Right kidney (tissue), 1 donor: ENCODE measurements at regions not wholly inside any gene's neighbourhood (a gene's known extent, or its start where the extent isn't known, plus 50 kb on each side); places are given as distances from the start of the nearest gene placed in this dataset.
A peak's percentile ranks its signal among the peaks of the same experiment; 100 is the strongest.

Experiments used
- DNase-seq: peaks from one replicate; pipeline ENCODE4 v3.0.0-alpha.2; 2016

DNA sequence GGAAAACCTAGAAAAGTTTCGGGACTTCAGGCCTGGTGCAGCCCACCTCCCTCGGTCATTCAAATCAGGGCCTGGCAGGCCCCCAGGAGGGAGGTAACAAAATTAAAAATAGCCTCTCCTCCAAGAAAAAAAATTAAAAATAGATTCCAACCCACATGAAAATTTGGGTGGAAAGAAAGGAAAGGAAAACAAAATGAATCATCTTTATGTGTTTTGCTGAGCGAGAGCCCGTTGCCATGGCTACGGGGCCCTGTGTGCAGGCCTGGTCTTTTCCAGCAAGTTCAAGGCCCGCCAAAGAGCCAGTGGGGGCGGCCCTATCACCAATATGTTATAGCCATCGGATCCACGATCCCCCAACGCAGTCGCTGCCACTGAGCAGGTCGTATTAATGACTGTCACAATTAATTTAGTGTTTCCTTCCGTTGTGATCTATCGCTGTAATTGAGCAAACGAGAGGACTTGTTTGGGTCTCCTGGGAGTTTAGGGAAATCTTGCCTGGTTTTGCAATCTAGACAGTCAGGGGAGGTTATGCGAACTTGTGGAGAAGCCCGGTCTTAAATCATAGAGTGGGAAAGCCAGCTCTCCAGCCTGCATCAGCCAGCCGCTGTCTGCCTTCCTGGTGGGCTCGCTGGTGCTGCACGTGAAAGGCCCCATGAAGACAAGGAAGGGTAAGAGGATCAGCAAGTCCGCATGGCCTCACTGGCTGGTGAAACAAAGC lies 452.4 kb downstream of the BCOR start:
- peak; percentile 56 for DNase-seq

DNA sequence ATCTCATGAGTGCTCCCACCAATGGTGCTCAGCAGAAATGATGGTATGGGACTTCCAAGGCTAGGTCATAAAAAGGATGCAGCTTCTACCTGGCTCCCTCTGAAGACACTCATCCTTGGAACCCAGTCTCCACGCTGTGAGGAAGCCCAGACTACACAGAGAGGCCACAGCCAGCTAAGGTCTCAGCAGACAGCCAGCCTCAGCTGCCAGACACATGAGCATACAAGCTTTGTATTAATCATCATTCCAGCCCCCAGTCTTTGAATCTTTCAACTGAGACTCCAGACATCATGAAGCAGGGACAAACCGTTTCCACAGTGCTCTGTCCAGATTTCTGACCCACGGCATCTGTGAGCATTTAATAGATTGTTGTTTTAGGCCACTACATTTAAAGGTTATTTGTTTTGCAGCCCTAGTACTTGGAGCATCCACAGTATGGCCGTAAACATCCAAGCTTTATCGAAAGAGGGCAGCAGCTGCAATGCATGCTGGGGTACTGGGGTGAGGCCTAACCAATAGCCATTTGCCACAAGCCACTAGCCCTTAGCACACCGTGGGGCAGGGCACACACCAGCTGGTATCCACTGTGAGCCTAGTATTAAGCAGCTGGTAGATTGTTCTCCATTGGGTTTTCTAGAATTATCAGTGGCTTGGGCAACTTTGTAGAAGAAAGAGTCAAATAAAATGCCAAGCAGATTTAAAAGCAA lies 449.1 kb downstream of the BCOR start:
- DNase-seq = no peak

DNA sequence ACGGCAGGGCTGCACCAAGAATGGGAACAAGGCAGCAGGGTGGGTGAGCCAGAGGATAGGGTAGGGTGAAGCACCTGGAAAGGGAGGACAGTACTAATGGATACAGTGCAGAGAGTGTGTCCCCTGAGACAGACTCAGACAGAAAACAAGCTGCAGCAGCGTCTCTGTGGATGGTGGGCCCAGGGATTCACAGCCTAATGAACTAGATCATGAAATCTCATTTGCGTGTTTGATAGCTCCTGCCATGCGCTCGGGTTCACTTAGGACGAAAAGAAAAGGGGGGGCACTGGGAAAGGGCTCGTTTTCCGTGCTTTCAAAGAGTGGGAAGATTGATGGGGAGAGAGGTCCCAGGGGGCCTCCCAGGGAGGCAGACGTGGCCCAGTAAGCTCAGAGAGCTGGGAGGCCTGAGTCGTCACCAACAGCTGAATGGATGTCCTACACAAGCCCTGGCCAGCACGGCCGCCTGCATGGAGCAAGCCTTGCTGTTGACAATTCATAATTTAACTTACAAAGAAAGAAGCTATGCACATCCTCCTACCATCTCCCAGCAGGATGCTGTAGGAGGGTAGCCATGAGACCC lies 446.9 kb downstream of the BCOR start:
- DNase-seq = no peak

DNA sequence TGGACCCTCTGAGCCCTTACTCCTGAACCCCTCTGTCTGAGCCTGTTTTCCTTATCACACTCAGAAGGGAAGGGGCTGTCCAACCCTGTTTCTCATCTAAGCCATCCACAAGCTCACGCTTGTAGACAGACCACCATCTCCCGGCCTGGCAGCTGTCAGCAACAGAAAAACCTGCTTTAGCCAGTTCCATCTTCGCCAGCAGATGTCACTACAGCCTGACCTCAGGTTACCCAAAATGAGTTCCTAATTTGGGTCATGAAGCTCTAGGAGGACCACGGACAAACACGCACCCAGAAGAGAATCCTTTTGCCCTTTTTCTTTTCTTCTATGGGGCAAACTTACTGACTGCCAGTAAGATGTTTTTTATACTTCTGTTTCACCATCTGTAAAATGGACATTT lies 445.4 kb downstream of the BCOR start:
- no peak for DNase-seq

DNA sequence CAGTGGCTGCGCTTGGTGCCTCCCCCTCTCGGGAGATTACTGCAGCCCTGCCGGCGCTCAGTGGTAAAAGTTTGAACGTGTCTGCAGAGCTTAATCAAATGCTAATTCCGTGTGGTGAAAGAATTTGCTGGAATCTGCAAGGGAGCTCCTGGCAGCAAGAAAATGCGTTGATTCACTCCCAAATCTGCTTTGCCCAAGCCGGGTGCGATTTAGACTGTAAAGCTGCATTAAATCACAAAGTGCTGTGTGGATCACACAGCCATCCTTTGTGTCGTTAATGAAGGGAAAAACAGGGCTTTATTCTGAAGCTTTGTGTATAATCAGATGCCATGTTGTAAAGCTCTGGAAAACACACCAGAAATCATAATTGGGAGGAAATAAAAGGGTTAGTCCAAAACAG lies 444.1 kb downstream of the BCOR start:
- no peak for DNase-seq

DNA sequence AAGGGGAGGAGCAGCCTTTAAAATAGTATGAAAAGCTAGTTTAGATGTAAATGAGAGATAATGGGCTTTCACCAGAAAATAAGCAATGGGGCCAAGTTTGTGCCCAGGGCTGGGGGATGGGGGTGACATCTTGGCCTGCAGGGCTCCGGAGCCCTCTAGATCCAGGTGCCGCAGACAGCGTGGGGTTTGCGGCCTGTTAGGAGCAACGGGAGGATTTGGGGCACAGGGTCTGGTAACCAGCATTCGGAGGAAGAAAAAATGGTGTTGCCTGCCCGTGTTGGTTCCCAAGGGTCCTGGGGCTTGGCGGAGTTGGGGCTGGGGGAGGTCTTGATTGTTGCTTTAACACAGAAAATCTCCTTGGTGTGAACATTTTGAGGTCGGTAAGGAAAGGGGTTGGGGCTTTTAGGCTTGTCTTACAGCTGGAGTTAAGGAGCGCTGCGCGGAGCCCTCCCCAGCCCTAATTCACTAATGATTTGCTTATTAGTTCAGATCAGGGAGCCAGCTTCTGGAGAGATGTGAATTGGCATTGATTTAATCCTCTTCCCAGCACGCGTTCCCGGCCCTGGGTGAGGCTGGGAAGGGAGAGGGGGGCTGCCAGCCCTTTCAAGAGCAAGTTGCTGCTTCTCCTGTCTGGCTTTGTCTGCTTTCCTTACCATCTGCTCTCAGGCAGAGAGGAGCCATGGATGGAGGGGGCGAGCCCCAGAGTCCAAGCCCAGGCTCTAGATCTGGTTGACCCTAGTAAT lies 443.4 kb downstream of the BCOR start:
- no peak for DNase-seq

DNA sequence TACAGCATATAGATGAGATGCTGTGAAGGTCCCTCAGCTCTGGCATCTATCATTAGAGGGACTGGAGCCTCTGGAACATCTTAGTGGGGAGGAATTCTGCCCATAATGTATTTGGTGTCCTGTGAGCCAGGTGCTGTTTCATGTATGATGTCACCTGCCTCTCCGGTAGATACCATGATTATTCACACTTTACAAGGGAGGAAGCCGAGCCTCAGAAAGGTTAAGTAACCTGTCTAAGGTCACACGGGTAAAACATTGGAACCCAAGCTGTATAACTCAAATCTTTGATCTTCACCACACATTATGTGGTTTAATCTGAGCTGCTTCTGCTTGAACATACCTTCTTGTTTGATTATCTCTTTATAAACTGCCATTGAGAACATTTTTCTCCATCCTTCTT lies 442.8 kb downstream of the BCOR start:
- no peak for DNase-seq

DNA sequence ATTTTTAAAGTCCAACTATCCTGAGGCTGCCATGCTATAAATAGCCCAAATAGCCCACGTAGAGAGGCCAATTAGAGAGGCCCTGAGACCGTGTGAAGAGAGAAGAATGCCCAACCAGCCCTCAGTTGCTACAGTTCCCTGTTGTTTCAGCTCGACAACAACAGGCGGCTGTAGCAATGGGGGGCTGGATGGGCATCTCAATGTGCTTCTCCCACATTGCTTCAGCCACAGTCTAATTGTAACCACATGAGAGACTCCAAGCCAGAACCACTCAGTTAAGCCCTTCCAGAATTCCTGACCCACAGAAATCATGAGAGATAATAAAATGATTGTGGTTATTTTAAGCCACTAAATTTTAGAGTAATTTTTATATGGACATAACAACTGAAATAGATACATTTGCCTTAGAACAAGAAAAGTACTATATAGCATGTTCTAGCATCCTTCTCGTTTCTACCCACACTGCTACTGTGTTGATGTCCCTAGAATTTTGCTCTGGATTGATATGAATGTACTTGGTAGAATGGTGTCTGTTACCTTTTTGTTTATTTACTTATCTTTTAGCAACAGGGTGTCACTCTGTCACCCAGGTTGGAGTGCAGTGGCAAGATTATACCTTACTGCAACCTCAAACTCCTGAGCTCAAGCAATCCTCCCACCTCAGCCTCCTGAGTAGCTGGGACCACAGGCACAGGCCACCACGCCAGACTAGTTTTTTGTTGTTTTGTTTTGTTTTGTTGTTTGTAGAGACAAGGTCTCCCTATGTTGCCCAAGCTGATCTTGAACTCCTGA lies 436.4 kb downstream of the BCOR start:
- no peak for DNase-seq

DNA sequence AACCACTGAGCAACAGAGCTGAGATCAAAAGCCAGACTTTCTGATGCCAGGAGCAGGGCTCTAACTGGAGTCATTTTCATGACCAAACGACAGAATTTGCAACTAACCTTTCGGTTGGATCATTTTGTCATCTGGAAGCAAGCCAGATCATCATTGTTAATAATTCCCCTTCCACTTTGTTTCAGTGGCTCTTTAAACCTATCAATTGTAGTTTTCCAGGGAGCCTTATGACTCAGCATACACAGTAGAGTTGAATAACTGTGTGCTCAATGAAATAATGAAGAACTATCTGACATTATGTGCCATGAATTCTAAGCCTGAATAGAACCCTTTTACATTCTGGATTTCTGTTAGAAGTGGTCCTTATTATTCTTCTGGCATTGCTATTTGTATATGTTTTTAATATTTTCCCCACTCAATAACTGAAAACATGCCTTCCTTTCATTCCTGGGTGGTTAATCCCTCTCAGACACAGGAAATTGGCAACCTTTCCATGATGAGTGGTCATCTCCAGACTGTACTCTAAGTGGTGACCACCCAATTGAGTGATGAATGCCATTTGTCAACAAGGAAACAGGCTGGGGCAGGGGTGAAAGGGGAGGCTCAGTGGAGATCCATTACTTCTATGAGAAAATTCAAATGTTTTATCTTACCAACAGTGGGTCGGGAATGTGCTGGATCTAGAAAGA lies 431.8 kb downstream of the BCOR start:
- DNase-seq = no peak

DNA sequence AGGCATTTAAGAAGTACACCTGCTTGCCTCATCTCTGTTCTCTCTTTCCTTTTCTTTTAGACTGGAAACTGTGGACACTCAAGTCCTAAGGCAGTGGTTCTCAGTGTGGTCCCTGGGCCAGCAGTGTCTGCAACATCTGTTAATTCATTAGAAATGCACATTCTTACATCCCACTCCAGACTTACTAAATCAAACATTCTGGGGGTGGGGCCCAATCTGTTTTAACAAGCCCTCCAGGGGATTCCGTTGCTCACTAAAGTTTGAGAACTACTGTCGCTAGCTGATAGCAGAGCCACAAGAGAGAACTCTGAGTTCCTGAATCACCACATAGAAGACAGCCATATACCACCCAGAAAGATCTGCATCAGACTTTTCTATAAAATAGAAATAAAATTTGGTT lies 430.6 kb downstream of the BCOR start:
- no peak for DNase-seq

DNA sequence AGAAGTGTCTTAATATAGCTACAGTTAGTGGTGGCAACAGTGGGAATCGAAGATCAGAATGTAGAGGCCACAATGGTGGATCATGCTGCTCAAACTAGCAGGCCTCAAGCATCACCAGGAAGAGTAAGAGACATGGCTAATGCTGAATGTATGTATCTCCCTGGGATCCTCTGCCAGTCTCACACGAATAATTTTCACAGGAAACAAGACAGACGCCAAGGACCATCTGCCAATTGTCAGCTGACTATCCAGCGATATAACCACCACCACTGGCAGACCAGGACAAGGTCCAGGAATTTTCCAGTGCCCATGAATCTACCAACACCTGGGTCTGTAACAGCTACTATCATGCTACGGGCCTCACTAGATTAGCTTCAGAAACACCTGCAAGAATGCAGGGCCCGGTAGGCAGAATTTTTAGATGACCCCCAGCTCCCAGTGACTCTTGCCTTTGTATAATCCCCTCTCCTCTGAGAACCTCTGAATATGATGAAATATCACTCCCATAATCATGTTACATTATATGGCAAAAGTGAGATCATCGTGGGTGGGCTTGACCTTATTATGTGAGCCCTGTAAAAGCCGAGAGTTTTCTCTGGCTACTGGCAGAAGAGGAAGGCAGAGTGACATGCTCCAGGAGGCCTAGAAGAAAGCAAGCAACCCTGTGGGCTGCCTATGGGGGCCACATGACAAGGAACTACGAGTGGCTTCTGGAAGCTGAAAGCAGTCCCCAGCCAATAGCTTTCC lies 429.8 kb downstream of the BCOR start:
- DNase-seq = no peak

DNA sequence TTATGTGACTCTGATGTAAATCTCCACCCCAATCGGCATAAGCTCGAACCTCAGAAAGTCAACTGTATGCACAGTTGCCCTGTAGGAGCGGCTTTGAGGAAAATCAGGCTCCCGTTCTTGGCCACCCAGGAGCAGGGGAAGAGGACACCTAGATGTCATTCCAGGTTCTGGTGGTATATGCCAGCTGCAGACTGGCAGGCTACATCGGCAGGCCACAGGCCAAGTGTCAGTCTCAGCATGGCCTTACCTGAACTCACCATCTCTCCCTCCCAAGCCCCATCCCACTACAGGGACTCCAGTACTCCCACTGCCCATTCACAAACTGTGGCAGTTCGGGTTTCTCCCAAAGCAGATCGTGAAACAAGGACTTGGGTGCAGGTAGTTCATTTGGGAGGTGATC lies 428.1 kb downstream of the BCOR start:
- DNase-seq = no peak

DNA sequence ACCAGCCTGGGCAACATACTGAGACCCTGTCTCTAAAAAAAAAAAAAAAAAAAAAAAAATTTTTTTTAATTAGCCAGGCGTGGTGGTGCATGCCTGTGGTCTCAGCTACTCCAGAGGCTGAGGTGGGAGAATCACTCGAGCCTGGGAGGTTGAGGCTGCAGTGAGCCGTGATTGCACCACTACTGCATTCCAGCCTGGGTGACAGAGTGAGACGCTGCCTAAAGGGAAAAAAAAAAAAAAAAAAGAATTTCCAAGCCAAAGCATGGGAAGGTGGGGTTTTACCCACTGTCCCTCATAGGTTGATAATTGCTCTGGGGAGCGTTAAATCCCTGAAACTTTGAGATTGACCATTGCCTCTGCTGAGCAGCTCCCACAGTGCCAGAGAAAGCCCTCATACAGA lies 427.5 kb downstream of the BCOR start:
- no peak for DNase-seq

DNA sequence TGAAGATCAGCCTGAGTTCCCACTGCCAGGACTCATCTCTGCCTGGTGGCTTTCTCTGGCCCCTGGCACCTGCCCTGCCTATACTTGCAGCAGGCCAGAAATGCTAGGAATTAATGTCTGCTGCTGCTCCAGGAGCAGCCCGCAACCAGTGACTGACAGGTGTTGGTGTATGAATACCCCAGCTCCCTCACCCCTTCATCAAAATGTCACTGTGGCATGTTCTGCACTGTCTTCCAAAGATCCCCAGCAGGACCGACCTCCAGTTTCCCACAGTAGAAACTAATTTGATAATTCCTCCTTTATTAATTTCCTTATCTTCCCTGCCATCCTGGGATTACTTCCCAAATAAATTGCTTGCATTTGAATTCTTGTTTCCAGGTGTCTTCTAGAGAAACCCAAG lies 425.4 kb downstream of the BCOR start:
- no peak for DNase-seq

DNA sequence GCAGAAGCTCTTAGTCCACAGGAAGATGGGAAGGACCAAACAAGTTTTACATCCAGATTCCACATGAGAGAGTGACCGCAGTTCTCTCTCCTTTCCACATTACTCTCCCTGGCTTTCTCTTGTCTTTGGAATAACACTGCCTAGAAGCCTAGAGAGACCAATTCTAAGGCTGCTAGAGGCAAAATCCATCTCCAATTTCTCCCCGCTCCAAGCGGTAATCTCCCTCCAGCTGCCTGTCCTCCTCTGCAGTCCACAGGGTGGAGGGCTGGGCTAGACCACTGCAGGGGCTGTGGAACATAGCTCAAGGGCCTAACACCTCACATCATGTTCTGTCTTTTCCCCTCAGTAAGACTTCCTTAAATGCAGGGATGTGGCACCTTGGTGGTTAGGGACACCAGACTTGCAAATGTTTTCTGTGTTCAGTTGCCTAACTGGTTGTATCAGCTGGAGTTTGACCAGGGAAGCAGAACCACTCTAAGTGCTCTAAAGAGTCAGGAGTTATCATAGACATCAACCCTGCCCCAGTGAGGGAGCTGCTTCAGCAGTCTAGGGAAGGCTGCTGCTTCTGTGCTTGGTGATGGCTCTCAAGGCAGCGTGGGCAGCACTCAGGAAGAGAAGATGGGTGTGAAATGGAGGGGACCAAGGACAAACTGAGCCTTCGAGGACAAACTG lies 423.1 kb downstream of the BCOR start:
- no peak for DNase-seq

DNA sequence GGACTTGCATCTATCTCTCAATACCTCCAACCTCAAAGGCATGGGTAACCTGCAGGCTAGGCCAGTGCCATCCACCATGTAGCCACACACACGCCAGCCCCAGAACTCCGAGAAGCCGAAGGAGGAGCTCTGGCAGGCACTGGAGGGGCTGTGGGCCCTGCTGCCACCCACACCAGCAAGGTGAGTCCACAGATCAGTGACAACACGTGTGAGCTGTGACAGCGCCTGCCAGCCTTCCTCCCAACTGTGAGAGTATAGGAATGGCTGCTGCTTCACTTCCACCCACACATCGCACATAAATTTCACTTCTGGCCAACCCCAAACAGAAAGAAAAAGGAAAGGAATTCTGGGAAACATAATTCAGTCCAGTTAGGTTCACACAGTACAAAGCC lies 422.6 kb downstream of the BCOR start:
- DNase-seq = no peak

DNA sequence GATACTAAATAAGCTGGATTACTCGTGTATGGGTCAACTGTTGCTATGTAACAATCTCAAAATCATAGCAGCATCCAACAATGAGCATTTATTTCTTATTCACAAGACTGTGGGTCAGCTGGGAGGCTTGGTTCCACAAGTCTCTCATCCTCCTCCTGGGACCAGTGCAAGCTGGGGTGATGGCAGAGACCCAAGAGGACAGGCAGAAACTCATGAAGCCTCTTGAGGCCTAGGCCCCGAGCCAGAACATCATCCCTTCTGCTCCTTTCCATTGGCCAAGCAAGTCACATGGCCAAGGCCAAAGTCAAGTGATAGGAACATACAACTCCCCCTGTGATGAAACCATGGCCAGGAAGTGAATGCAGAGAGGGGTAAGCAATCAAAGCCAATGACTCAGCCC lies 422.1 kb downstream of the BCOR start:
- DNase-seq = no peak

DNA sequence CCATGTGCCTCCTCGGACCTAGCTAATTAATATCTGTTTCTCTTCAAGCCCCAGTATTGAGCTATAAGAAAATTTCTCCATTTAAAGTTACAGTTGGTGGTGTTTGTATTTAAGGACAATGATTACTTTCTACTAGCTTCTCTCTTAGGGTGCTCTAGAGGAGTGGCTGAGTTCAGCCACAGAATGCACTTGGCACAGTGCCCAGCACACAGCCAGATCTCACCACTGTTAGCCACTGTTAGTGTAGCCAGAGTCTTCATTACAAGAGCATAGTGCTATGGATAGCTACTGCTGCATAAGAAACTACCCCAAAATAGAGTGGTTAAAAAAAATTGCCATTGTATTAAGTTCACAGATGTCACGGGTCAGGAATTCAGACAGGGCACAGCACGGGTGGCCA lies 421.3 kb downstream of the BCOR start:
- no peak for DNase-seq

DNA sequence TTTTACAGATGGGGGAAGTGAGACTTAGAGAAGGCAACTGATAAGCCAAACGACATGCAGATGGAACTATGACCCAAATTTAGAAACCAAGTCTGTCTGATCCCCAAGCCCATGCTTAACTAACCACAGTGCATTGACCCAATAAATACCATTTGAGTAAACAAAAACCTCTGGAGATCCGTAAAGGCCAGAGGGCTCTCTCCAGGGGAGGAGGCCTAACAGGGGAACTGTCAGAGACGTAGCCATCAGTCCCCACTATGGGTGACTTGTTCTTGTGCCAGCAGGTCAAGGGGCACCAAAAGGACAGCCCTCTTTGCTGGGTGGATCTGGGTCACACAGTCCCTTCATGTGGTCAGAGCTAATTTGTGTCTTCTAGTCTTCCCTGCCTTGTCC lies 420.2 kb downstream of the BCOR start:
- DNase-seq = no peak

DNA sequence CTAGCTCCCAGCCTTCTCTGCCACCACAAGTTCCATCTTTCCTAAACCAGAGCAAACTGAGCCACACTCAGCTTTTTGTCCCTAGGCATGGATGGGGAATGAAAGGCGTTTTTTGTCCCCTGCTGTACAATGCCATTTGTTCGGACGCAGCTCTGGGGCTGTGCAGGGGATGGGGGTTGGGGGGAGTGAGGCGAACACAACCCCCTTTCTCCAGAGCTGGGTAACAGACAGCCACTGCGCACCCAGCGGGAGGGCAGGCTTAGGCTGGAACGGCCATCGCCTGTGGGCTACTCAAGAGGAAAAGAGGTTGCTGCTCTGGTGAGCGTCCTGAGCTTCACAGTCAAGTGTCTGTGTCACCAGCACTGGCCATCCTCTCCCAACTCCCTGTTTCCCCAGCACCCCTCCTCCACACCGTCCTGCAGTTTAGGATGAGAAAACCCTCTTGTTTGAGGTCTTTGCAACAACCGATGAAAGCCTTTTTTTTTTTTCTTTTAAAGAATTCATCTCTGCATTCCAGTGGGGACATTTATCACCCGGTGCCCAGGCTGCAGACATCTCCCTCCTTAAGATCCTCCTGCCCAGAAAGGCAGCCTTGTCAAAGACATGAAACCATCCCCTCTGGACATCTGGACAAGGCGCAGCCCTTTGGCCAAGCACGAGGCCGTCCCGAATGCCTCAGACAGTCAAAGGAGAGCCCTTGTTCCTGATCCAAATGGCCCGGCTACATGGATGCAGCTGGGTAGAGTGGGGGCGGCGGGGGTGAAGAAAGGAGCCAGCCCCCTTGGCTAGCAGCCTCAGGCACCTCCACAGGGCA lies 419.6 kb downstream of the BCOR start:
- no peak for DNase-seq
